ENCODE measurements at regions not wholly inside any gene's neighbourhood (a gene's known extent, or its start where the extent isn't known, plus 50 kb on each side); places are given as distances from the start of the nearest gene placed in this dataset.
"Not testable (repeated sequence)": the region's sequence is repeated elsewhere in the genome, so short reads cannot be mapped to it uniquely, and the experiment has no call there.

GRCh38 chr1:148362626-148363438 is 120.3 kb downstream of the PPIAL4G start:
- no peak overlapping the region for H4K8ac ChIP-seq (ENCODE audit: low read depth, low read length)
- no CpG with 5 or more reads among the region's 29 CpGs for WGBS (ENCODE audit: extremely low coverage, insufficient coverage, low lambda C conversion rate)
- H3K27ac ChIP-seq (ENCODE audit: low read depth, low read length) = no peak overlapping the region
- H3K4me2 ChIP-seq (ENCODE audit: low read length) = peak overlapping the region; percentile 59
- no peak overlapping the region for H3K23ac ChIP-seq (ENCODE audit: low read length)
- DNase-seq = peak; percentile 92
- H3K4me3 ChIP-seq (ENCODE audit: low read length) = peak overlapping the region; percentile 27
- no peak overlapping the region for H3K4ac ChIP-seq (ENCODE audit: low read depth, low read length)
- H2AK5ac ChIP-seq (ENCODE audit: low read length) = no peak overlapping the region
- H3K27me3 ChIP-seq (ENCODE audit: insufficient read depth, low read length, poor library complexity) = no peaks in the 10 kb centered on the region
- H2BK15ac ChIP-seq (replicated peaks; ENCODE audit: low read depth) = no peak overlapping the region
- no peak overlapping the region for H2BK120ac ChIP-seq (ENCODE audit: low read depth, low read length)
- no peaks in the 10 kb centered on the region for H3K4me1 ChIP-seq (ENCODE audit: control insufficient read depth, low read depth, low read length)
- no peaks in the 10 kb centered on the region for H3K79me1 ChIP-seq (ENCODE audit: low read length)
- no peak overlapping the region for H2BK5ac ChIP-seq (ENCODE audit: low read length)
- H3K79me2 ChIP-seq (ENCODE audit: control insufficient read depth, insufficient read depth, low read length) = no peaks in the 10 kb centered on the region
- H3K36me3 ChIP-seq (ENCODE audit: control insufficient read depth, insufficient read depth, low read length) = no peaks in the 10 kb centered on the region
- H3K56ac ChIP-seq (ENCODE audit: low read length) = peak overlapping the region; percentile 72
- H3K9ac ChIP-seq (ENCODE audit: low read length) = peak overlapping the region; percentile 43
- no peak overlapping the region for H3K18ac ChIP-seq (ENCODE audit: low read length)
- no peak overlapping the region for H4K5ac ChIP-seq (ENCODE audit: low read length)

GRCh38 chr1:148362216-148362611 is 120.9 kb downstream of the PPIAL4G start:
- Histone ChIP-seq H3K79me2 (ENCODE audit: control insufficient read depth, insufficient read depth, low read length) (no peaks in the 10 kb centered on the region), H2BK5ac (ENCODE audit: low read length) (no peak overlapping the region), H3K27ac (ENCODE audit: low read depth, low read length) (no peak overlapping the region), H3K23ac (ENCODE audit: low read length) (no peak overlapping the region), H3K4me2 (ENCODE audit: low read length) (peak overlapping the region; percentile 69), H3K18ac (ENCODE audit: low read length) (no peak overlapping the region), H3K4me1 (ENCODE audit: control insufficient read depth, low read depth, low read length) (no peaks in the 10 kb centered on the region), H3K4ac (ENCODE audit: low read depth, low read length) (no peak overlapping the region), H2BK120ac (ENCODE audit: low read depth, low read length) (no peak overlapping the region), H3K56ac (ENCODE audit: low read length) (peak overlapping the region; percentile 72), H2BK15ac (replicated peaks; ENCODE audit: low read depth) (no peak overlapping the region), H3K9ac (ENCODE audit: low read length) (peak overlapping the region; percentile 36), H3K79me1 (ENCODE audit: low read length) (no peaks in the 10 kb centered on the region), H3K27me3 (ENCODE audit: insufficient read depth, low read length, poor library complexity) (no peaks in the 10 kb centered on the region), H4K8ac (ENCODE audit: low read depth, low read length) (no peak overlapping the region), H2AK5ac (ENCODE audit: low read length) (no peak overlapping the region), H4K5ac (ENCODE audit: low read length) (no peak overlapping the region), H3K36me3 (ENCODE audit: control insufficient read depth, insufficient read depth, low read length) (no peaks in the 10 kb centered on the region), H3K4me3 (ENCODE audit: low read length) (peak overlapping the region; percentile 34)
- WGBS (ENCODE audit: extremely low coverage, insufficient coverage, low lambda C conversion rate) = no CpG with 5 or more reads among the region's 20 CpGs
- DNase-seq = peak; percentile 71

- not testable (repeated sequence) for H2BK120ac ChIP-seq (ENCODE audit: low read depth, low read length); H3K36me3 ChIP-seq (ENCODE audit: control insufficient read depth, insufficient read depth, low read length); H3K4ac ChIP-seq (ENCODE audit: low read depth, low read length); H3K4me1 ChIP-seq (ENCODE audit: control insufficient read depth, low read depth, low read length); H4K8ac ChIP-seq (ENCODE audit: low read depth, low read length); H2AK5ac ChIP-seq (ENCODE audit: low read length); H4K5ac ChIP-seq (ENCODE audit: low read length); H3K18ac ChIP-seq (ENCODE audit: low read length); H3K27ac ChIP-seq (ENCODE audit: low read depth, low read length); H3K23ac ChIP-seq (ENCODE audit: low read length); H3K4me3 ChIP-seq (ENCODE audit: low read length); H3K27me3 ChIP-seq (ENCODE audit: insufficient read depth, low read length, poor library complexity); H3K79me2 ChIP-seq (ENCODE audit: control insufficient read depth, insufficient read depth, low read length); H2BK15ac ChIP-seq (replicated peaks; ENCODE audit: low read depth); H3K79me1 ChIP-seq (ENCODE audit: low read length); H2BK5ac ChIP-seq (ENCODE audit: low read length)
- Histone ChIP-seq H3K4me2 (ENCODE audit: low read length) (peak overlapping the region; percentile 69), H3K9ac (ENCODE audit: low read length) (peak overlapping the region; percentile 36), H3K56ac (ENCODE audit: low read length) (peak overlapping the region; percentile 72)
- no CpG with 5 or more reads among the region's 34 CpGs for WGBS (ENCODE audit: extremely low coverage, insufficient coverage, low lambda C conversion rate)
- DNase-seq = peak; percentile 72
Measured at GRCh38 chr1:148361427-148362215, 121.5 kb downstream of the PPIAL4G start.

GRCh38 chr1:148357037-148357436 is 126.1 kb downstream of the PPIAL4G start:
- Histone ChIP-seq H3K4me1 (ENCODE audit: control insufficient read depth, low read depth, low read length) (no peaks in the 10 kb centered on the region), H3K36me3 (ENCODE audit: control insufficient read depth, insufficient read depth, low read length) (no peaks in the 10 kb centered on the region)

GRCh38 chr1:148355976-148356375 is 127.1 kb downstream of the PPIAL4G start:
- WGBS (ENCODE audit: extremely low coverage, insufficient coverage, low lambda C conversion rate) = no CpG with 5 or more reads among the region's 2 CpGs
- H2BK15ac ChIP-seq (replicated peaks; ENCODE audit: low read depth) = no peak overlapping the region
- H3K27me3 ChIP-seq (ENCODE audit: insufficient read depth, low read length, poor library complexity) = no peaks in the 10 kb centered on the region

More at GRCh38 chr1:148357037-148357436, 126.1 kb downstream of the PPIAL4G start:
- Histone ChIP-seq H3K23ac (ENCODE audit: low read length) (no peak overlapping the region), H2BK5ac (ENCODE audit: low read length) (no peak overlapping the region), H3K4me3 (ENCODE audit: low read length) (no peak overlapping the region), H3K56ac (ENCODE audit: low read length) (no peak overlapping the region), H2BK15ac (replicated peaks; ENCODE audit: low read depth) (no peak overlapping the region), H3K79me1 (ENCODE audit: low read length) (no peaks in the 10 kb centered on the region), H3K9ac (ENCODE audit: low read length) (no peak overlapping the region), H3K27ac (ENCODE audit: low read depth, low read length) (no peak overlapping the region), H3K4ac (ENCODE audit: low read depth, low read length) (no peak overlapping the region), H4K8ac (ENCODE audit: low read depth, low read length) (no peak overlapping the region), H3K4me2 (ENCODE audit: low read length) (no peak overlapping the region), H3K27me3 (ENCODE audit: insufficient read depth, low read length, poor library complexity) (no peaks in the 10 kb centered on the region), H3K79me2 (ENCODE audit: control insufficient read depth, insufficient read depth, low read length) (no peaks in the 10 kb centered on the region), H2BK120ac (ENCODE audit: low read depth, low read length) (no peak overlapping the region), H3K18ac (ENCODE audit: low read length) (no peak overlapping the region), H4K5ac (ENCODE audit: low read length) (no peak overlapping the region), H2AK5ac (ENCODE audit: low read length) (no peak overlapping the region)
- DNase-seq = no peak
- WGBS (ENCODE audit: extremely low coverage, insufficient coverage, low lambda C conversion rate) = no CpG with 5 or more reads among the region's 1 CpG

More at GRCh38 chr1:148355976-148356375, 127.1 kb downstream of the PPIAL4G start:
- Histone ChIP-seq H3K36me3 (ENCODE audit: control insufficient read depth, insufficient read depth, low read length) (no peaks in the 10 kb centered on the region), H3K79me1 (ENCODE audit: low read length) (no peaks in the 10 kb centered on the region), H3K4me3 (ENCODE audit: low read length) (no peak overlapping the region), H4K8ac (ENCODE audit: low read depth, low read length) (no peak overlapping the region), H3K56ac (ENCODE audit: low read length) (no peak overlapping the region), H3K9ac (ENCODE audit: low read length) (no peak overlapping the region), H4K5ac (ENCODE audit: low read length) (no peak overlapping the region), H2AK5ac (ENCODE audit: low read length) (no peak overlapping the region), H3K4me1 (ENCODE audit: control insufficient read depth, low read depth, low read length) (no peaks in the 10 kb centered on the region), H3K4ac (ENCODE audit: low read depth, low read length) (no peak overlapping the region), H2BK120ac (ENCODE audit: low read depth, low read length) (no peak overlapping the region), H3K4me2 (ENCODE audit: low read length) (no peak overlapping the region), H3K23ac (ENCODE audit: low read length) (no peak overlapping the region), H3K27ac (ENCODE audit: low read depth, low read length) (no peak overlapping the region), H3K79me2 (ENCODE audit: control insufficient read depth, insufficient read depth, low read length) (no peaks in the 10 kb centered on the region), H3K18ac (ENCODE audit: low read length) (no peak overlapping the region), H2BK5ac (ENCODE audit: low read length) (no peak overlapping the region)
- DNase-seq = no peak

Data from mesendoderm (in vitro differentiated cells).